Duodenal mucosa (tissue), 2 donors: ENCODE measurements at regions not wholly inside any gene's neighbourhood (a gene's known extent, or its start where the extent isn't known, plus 50 kb on each side); places are given as distances from the start of the nearest gene placed in this dataset.

Experiments
- H3K27ac ChIP-seq: one replicate; pipeline ENCODE4 v1.7.0; 2013; ENCODE audit warnings: low read depth, low read length
- H3K27me3 ChIP-seq, 2 donors: one replicate each; pipeline ENCODE4 v1.7.0; 2013; ENCODE audit warnings: low read length in 2 of 2, control low read depth in 1 of 2; ENCODE audit not compliant: insufficient read depth in 2 of 2, control insufficient read depth in 1 of 2
- H3K36me3 ChIP-seq, 2 donors: one replicate each; pipeline ENCODE4 v1.7.0; 2013; ENCODE audit warnings: low read length in 2 of 2, control low read depth in 1 of 2; ENCODE audit not compliant: insufficient read depth in 2 of 2, control insufficient read depth in 1 of 2
- H3K4me1 ChIP-seq, 2 donors: one replicate each; pipeline ENCODE4 v1.7.0; 2013; ENCODE audit warnings: low read length in 2 of 2, control low read depth in 1 of 2; ENCODE audit not compliant: insufficient read depth in 2 of 2, control insufficient read depth in 1 of 2
- H3K4me3 ChIP-seq, 2 donors: one replicate each; pipeline ENCODE4 v1.7.0; 2013; ENCODE audit warnings: low read length in 2 of 2, low read depth in 1 of 2
- H3K9ac ChIP-seq, 2 donors: one replicate each; pipeline ENCODE4 v1.7.0; 2013; ENCODE audit warnings: low read length in 2 of 2, low read depth in 1 of 2
- H3K9me3 ChIP-seq, 2 donors: one replicate each; pipeline ENCODE4 v1.7.0; 2013; ENCODE audit warnings: low read length in 2 of 2, control low read depth in 1 of 2; ENCODE audit not compliant: control insufficient read depth in 1 of 2

- Histone ChIP-seq H3K27ac (no peak overlapping the region), H3K4me1 (no peaks in the 10 kb centered on the region), H3K4me3 (no peak overlapping the region), H3K36me3 (no peaks in the 10 kb centered on the region), H3K27me3 (peaks cover 6 to 8% of the 10 kb centered on the region in 2 donors), H3K9me3 (peaks cover 0 to 2% of the 10 kb centered on the region in 2 donors), H3K9ac (no peak overlapping the region)
Measured at GRCh38 chr6:5930968-5931367, 75.8 kb downstream of the NRN1 start.

DNA sequence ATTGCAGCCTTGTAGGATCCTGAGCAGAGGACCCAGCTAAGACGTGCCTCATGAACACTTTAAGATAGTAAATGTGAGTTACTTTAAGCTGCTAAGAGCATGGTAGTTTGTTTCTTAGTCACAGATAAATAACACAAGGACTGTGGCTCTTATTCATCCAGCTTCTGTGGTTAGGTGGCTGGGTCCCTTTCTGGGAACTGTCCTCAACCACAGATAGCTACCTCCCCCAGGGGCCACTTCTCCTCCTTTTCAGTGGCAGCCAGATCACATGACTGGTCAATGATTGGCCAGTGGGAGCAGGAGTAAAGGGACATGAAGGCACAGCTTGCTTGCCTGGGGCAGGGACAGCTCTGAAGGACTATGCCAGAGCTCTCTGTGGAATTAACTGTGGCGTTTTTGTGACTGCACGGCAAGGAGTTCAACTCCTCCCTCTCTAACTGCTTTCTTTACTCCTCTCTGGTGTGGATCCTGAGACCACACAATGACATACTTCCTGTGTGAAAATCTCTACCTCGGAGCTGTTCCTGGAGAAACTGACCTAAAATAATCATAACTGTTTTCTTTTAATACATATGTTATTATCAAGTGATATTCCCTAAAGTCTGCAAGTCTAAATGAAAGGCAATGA is 76.5 kb downstream of the NRN1 start:
- Histone ChIP-seq H3K27ac (no peak overlapping the region), H3K4me1 (no peaks in the 10 kb centered on the region), H3K36me3 (no peaks in the 10 kb centered on the region), H3K9me3 (peaks cover 1 to 2% of the 10 kb centered on the region in 2 donors), H3K27me3 (peaks cover 6 to 8% of the 10 kb centered on the region in 2 donors), H3K9ac (no peak overlapping the region), H3K4me3 (no peak overlapping the region)

GRCh38 chr6:5923840-5924239 is 82.9 kb downstream of the NRN1 start:
- no peak overlapping the region for H3K9ac ChIP-seq
- H3K27me3 ChIP-seq = no peaks in the 10 kb centered on the region
- H3K4me3 ChIP-seq = no peak overlapping the region
- no peaks in the 10 kb centered on the region for H3K36me3 ChIP-seq
- H3K4me1 ChIP-seq = no peaks in the 10 kb centered on the region
- H3K9me3 ChIP-seq = peaks cover 0 to 7% of the 10 kb centered on the region in 2 donors
- no peak overlapping the region for H3K27ac ChIP-seq

DNA sequence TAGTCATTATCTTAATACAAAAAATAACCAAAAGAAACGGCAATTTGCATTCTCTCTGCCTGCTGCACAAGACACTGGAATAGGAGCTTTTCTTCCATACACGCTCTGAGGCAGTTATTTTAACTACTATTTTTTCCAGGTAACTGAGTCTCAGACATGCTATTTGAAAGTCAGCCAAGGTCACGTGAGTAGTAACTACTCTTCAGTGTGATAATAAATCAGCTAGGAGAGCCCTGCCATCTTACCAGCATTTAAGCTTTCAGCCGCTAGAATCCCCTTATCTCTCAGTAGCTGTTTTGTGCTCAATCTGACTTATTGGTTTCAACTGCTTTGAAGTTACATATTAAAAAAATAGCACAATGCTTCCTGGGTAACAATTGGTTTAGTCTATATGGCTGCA is 84.5 kb downstream of the NRN1 start:
- H3K4me3 ChIP-seq = no peak overlapping the region
- H3K36me3 ChIP-seq = no peaks in the 10 kb centered on the region
- H3K4me1 ChIP-seq = no peaks in the 10 kb centered on the region
- H3K9ac ChIP-seq = no peak overlapping the region
- H3K27me3 ChIP-seq = no peaks in the 10 kb centered on the region
- no peak overlapping the region for H3K27ac ChIP-seq
- peaks cover 0 to 7% of the 10 kb centered on the region in 2 donors for H3K9me3 ChIP-seq

DNA sequence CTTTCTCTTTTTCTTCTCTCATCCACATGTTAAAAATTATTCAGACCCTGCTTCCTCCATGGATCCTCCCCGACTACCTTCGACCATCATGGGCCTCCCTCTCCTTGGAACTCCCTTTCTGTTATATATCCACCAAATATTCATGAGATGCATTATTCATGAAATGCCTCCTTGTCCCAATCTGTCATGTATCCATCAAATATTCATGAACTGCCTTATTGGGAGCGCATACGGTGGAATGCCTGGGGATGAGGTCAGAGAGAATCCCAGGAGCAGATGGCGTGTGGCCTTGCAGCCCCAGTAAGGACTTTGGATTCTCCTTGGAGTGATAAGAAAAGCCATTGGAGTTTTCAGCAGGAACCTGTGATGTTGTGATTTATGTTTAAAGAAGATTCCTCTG is 97.0 kb downstream of the NRN1 start:
- Histone ChIP-seq H3K4me3 (no peak overlapping the region), H3K27ac (no peak overlapping the region), H3K9ac (no peak overlapping the region), H3K27me3 (no peaks in the 10 kb centered on the region), H3K4me1 (no peaks in the 10 kb centered on the region), H3K36me3 (no peaks in the 10 kb centered on the region), H3K9me3 (no peaks in the 10 kb centered on the region)

GRCh38 chr6:5906842-5907241 is 99.9 kb downstream of the NRN1 start:
- H3K4me3 ChIP-seq = no peak overlapping the region
- no peaks in the 10 kb centered on the region for H3K9me3 ChIP-seq
- H3K4me1 ChIP-seq = no peaks in the 10 kb centered on the region
- no peak overlapping the region for H3K27ac ChIP-seq
- no peaks in the 10 kb centered on the region for H3K27me3 ChIP-seq
- H3K9ac ChIP-seq = no peak overlapping the region
- no peaks in the 10 kb centered on the region for H3K36me3 ChIP-seq

DNA sequence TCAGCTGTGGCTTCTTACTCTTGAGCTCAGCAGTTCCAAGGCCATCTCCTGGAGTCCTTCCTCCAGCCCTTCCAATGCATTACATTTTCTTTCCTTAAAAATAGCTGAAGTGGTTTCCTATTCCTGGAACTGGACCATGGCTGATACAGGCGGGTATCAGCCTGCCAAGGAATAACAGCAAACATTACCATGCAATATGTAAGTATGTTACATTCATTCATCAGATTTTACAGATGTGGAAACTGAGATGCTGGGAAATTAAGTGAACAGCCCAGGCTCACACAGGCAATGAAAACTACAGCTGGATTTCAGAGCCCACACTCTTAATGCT is 100.4 kb downstream of the NRN1 start:
- no peak overlapping the region for H3K27ac ChIP-seq
- no peaks in the 10 kb centered on the region for H3K9me3 ChIP-seq
- H3K36me3 ChIP-seq = no peaks in the 10 kb centered on the region
- H3K9ac ChIP-seq = no peak overlapping the region
- H3K27me3 ChIP-seq = no peaks in the 10 kb centered on the region
- H3K4me3 ChIP-seq = no peak overlapping the region
- H3K4me1 ChIP-seq = no peaks in the 10 kb centered on the region

GRCh38 chr6:5905431-5906339 is 101.0 kb downstream of the NRN1 start:
- H3K9ac ChIP-seq = no peak overlapping the region
- peak overlapping the region; percentile 25 for H3K27ac ChIP-seq
- no peaks in the 10 kb centered on the region for H3K27me3 ChIP-seq
- no peaks in the 10 kb centered on the region for H3K9me3 ChIP-seq
- no peak overlapping the region for H3K4me3 ChIP-seq
- no peaks in the 10 kb centered on the region for H3K4me1 ChIP-seq
- H3K36me3 ChIP-seq = no peaks in the 10 kb centered on the region

DNA sequence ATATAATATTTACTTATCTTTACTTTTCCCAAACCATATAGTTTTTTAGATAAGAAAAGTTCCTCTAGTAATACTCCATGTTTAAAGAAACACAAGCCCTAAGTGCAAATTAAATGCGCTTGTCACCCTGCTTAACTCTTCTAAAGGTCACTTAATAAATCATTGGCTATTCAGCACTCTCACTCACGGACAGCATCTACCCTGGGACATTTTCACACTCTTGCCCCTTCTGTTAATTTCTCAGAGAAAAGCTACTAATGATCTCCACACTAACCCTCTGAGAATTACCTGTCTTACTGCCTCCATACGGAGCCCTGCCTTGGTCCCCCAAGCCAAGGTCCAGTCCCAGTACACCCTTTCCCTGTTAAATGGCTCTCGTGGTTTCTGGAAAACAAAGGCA is 102.2 kb downstream of the NRN1 start:
- H3K9ac ChIP-seq = no peak overlapping the region
- no peaks in the 10 kb centered on the region for H3K27me3 ChIP-seq
- H3K4me3 ChIP-seq = no peak overlapping the region
- no peaks in the 10 kb centered on the region for H3K36me3 ChIP-seq
- no peak overlapping the region for H3K27ac ChIP-seq
- no peaks in the 10 kb centered on the region for H3K4me1 ChIP-seq
- H3K9me3 ChIP-seq = no peaks in the 10 kb centered on the region

DNA sequence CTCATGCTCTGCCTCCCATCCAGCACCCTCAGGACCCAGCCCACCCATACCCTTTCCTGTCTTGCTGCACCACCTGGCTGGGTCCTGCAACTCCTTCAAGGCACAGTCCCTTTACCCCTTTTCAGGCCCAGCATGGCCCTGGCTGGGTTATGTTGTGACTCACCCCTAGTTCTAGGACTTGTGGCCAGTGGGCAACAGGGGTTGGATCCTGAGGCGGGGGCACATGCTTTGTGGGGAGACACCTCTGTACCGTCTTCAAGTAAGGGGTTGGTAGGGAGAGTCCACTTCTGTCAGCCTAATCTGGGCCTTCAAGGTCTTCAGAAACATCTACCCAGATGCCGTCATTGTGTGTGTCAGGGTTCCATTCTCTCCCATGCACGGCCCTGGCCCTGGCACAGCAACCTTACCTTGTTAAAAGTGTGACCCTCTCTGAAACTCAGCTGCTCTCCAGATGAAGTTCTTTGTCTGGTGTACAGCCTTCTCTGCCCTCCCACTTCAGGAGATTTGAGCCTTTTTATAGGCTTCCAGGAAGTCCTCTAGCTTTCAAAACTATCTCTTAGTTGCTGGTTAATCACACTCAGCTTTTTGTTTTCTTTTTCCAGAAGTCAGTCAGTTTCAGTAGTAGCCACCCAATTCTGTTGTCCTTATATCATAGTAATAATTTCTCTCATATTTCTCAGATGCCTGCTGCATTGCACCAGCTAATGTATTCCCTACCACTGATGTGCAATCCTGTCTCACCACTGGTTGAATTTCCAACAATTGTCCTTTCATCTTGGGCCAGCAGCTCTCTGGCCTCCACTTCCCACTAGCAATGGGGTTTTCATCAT is 107.3 kb downstream of the NRN1 start:
- Histone ChIP-seq H3K4me1 (no peaks in the 10 kb centered on the region), H3K27ac (no peak overlapping the region), H3K9ac (no peak overlapping the region), H3K9me3 (no peaks in the 10 kb centered on the region), H3K27me3 (no peaks in the 10 kb centered on the region), H3K36me3 (no peaks in the 10 kb centered on the region), H3K4me3 (no peak overlapping the region)
